IMR-90 (cell line): ENCODE measurements at regions not wholly inside any gene's neighbourhood (a gene's known extent, or its start where the extent isn't known, plus 50 kb on each side); places are given as distances from the start of the nearest gene placed in this dataset.

Experiments used
- ATAC-seq: fragments of 200-7000 bp; cut with Tn5 transposase; 2 replicates; pipeline ENCODE4 v1.9.1; 2020; ENCODE audit warnings: low read depth, mild to moderate bottlenecking, moderate library complexity
- BruUV-seq: library from RNA; stranded (reverse); fragments of 400-500 nt; replicated peaks from 2 replicates; lab custom pipeline; 2021; lab: Mats Ljungman, UMichigan
- CTCF ChIA-PET: fragments of 300-600 bp; formaldehyde crosslinking; extraction: SDS; loops from one replicate; lab custom pipeline; 2021; ENCODE audit warnings: antibody characterized with exemption; lab: Yijun Ruan, JAX
- POLR2A ChIA-PET: fragments of 300-600 bp; sonication (Branson Sonifier 250); formaldehyde crosslinking; loops from one replicate; lab custom pipeline; 2022; ENCODE audit warnings: antibody characterized with exemption; ENCODE audit not compliant: unreplicated experiment; lab: Charles Lee
- DNase-seq: peaks from one replicate; pipeline ENCODE4 v3.0.0; 2013
- H2AFZ ChIP-seq: replicated peaks from 2 replicates; pipeline ENCODE3; 2013; ENCODE audit warnings: low read length, mild to moderate bottlenecking; ENCODE audit not compliant: poor library complexity
- H2AK5ac ChIP-seq: 2 replicates; pipeline ENCODE4 v1.6.1; 2013; ENCODE audit warnings: low read depth, low read length, inconsistent platforms
- H2AK9ac ChIP-seq: replicated peaks from 2 replicates; pipeline ENCODE3; 2013; ENCODE audit warnings: mild to moderate bottlenecking, low read depth, low read length, moderate library complexity; ENCODE audit not compliant: poor library complexity
- H2BK120ac ChIP-seq: 2 replicates; pipeline ENCODE4 v1.6.1; 2013; ENCODE audit warnings: low read depth, low read length, inconsistent platforms
- H2BK15ac ChIP-seq: 3 replicates; pipeline ENCODE4 v1.6.1; 2013; ENCODE audit warnings: low read depth, low read length, inconsistent platforms
- H2BK20ac ChIP-seq: 2 replicates; pipeline ENCODE4 v1.6.1; 2013; ENCODE audit warnings: low read depth, mild to moderate bottlenecking, inconsistent platforms, low read length, moderate library complexity
- H2BK5ac ChIP-seq: 2 replicates; pipeline ENCODE4 v1.6.1; 2013; ENCODE audit warnings: mild to moderate bottlenecking, low read depth, low read length, inconsistent platforms; ENCODE audit not compliant: poor library complexity, severe bottlenecking
- H3K14ac ChIP-seq: replicated peaks from 2 replicates; pipeline ENCODE4 v1.6.1; 2013; ENCODE audit warnings: low read depth, low read length, inconsistent platforms
- H3K18ac ChIP-seq: 2 replicates; pipeline ENCODE4 v1.6.1; 2013; ENCODE audit warnings: low read depth, low read length, control low read depth
- H3K23ac ChIP-seq: 2 replicates; pipeline ENCODE4 v1.6.1; 2013; ENCODE audit warnings: low read depth, low read length, inconsistent platforms
- H3K27ac ChIP-seq: 2 replicates; pipeline ENCODE4 v1.5.1; 2013; ENCODE audit warnings: mild to moderate bottlenecking, control low read depth, low read length; ENCODE audit not compliant: insufficient read depth
- H3K27me3 ChIP-seq: 2 replicates; pipeline ENCODE4 v1.6.1; 2013; ENCODE audit warnings: low read length; ENCODE audit not compliant: control insufficient read depth, insufficient read depth
- H3K36me3 ChIP-seq: 2 replicates; pipeline ENCODE4 v1.6.1; 2013; ENCODE audit warnings: low read length, mixed read lengths; ENCODE audit not compliant: control insufficient read depth, insufficient read depth
- H3K4ac ChIP-seq: 2 replicates; pipeline ENCODE4 v1.6.1; 2013; ENCODE audit warnings: low read depth, low read length, inconsistent platforms
- H3K4me1 ChIP-seq: 2 replicates; pipeline ENCODE4 v1.6.1; 2013; ENCODE audit warnings: low read length, mixed read lengths; ENCODE audit not compliant: control insufficient read depth, insufficient read depth
- H3K4me2 ChIP-seq: 2 replicates; pipeline ENCODE4 v1.6.1; 2013; ENCODE audit warnings: low read depth, mild to moderate bottlenecking, control low read depth, low read length, moderate library complexity
- H3K4me3 ChIP-seq: 2 replicates; pipeline ENCODE4 v1.5.1; 2013; ENCODE audit warnings: low read depth, mild to moderate bottlenecking, control low read depth, low read length, moderate library complexity; ENCODE audit not compliant: insufficient read depth
- H3K56ac ChIP-seq: 2 replicates; pipeline ENCODE4 v1.6.1; 2013; ENCODE audit warnings: low read length, inconsistent platforms; ENCODE audit not compliant: insufficient read depth; ENCODE audit errors: extremely low read depth
- H3K79me1 ChIP-seq, 2 experiments: 2 replicates each; pipeline ENCODE4 v1.6.1; 2013; ENCODE audit warnings: low read length in 2 of 2, inconsistent platforms in 1 of 2, low read depth in 1 of 2
- H3K9ac ChIP-seq: 2 replicates; pipeline ENCODE4 v1.6.1; 2013; ENCODE audit warnings: low read depth, low read length, control low read depth
- H3K9me1 ChIP-seq: 2 replicates; pipeline ENCODE4 v1.6.1; 2013; ENCODE audit warnings: low read length, inconsistent platforms; ENCODE audit not compliant: insufficient read depth
- H3K9me3 ChIP-seq: 2 replicates; pipeline ENCODE4 v1.6.1; 2013; ENCODE audit warnings: low read length; ENCODE audit not compliant: control insufficient read depth, insufficient read depth
- H4K20me1 ChIP-seq: 2 replicates; pipeline ENCODE4 v1.6.1; 2013; ENCODE audit warnings: low read length, inconsistent platforms; ENCODE audit not compliant: insufficient read depth
- H4K5ac ChIP-seq: 2 replicates; pipeline ENCODE4 v1.6.1; 2013; ENCODE audit warnings: mild to moderate bottlenecking, low read depth, low read length, control low read depth
- H4K8ac ChIP-seq, 2 experiments: 2 replicates each; pipeline ENCODE4 v1.6.1; 2013; ENCODE audit warnings: low read depth in 2 of 2, low read length in 2 of 2, control low read depth in 1 of 2, inconsistent platforms in 1 of 2
- H4K91ac ChIP-seq: 2 replicates; pipeline ENCODE4 v1.6.1; 2013; ENCODE audit warnings: low read depth, low read length, inconsistent platforms; ENCODE audit not compliant: insufficient read depth
- CEBPB ChIP-seq: IDR thresholded peaks from 2 replicates; pipeline ENCODE4 v1.6.1; 2012; ENCODE audit warnings: low read depth, low read length, improper control_type of control experiment
- CHD1 ChIP-seq: IDR thresholded peaks from 2 replicates; pipeline ENCODE4 v1.6.1; 2012; ENCODE audit warnings: low read depth, low read length, improper control_type of control experiment
- FOS ChIP-seq: fragments of 150-350 bp; IDR thresholded peaks from 2 replicates; pipeline ENCODE4 v1.6.1; 2016; ENCODE audit warnings: low read depth, low read length
- MAFK ChIP-seq: IDR thresholded peaks from 2 replicates; pipeline ENCODE4 v1.6.1; 2012; ENCODE audit warnings: low read depth, low read length, improper control_type of control experiment
- MXI1 ChIP-seq: IDR thresholded peaks from 2 replicates; pipeline ENCODE4 v1.6.1; 2012; ENCODE audit warnings: low read depth, mild to moderate bottlenecking, low read length, moderate library complexity, borderline replicate concordance
- RCOR1 ChIP-seq: IDR thresholded peaks from 2 replicates; pipeline ENCODE4 v1.6.1; 2012; ENCODE audit warnings: mild to moderate bottlenecking, low read length, improper control_type of control experiment; ENCODE audit not compliant: insufficient replicate concordance
- WGBS, 2 experiments: methylation state at CpG; one replicate each; pipeline versions ENCODE4 v1.1.5 to v1.1.7; 2013; ENCODE audit warnings: missing lambda C conversion rate in 2 of 2; ENCODE audit not compliant: insufficient read length in 1 of 2; ENCODE audit errors: extremely low coverage in 2 of 2; 5-methylcytosine and 5-hydroxymethylcytosine counted together
- dilution Hi-C: fragments of 300-500 bp; cut with HindIII; formaldehyde crosslinking; loops from one replicate; pipeline ENCODE4 v1.14.3; 2018; ENCODE audit warnings: low sequenced_read_pairs; ENCODE audit not compliant: unreplicated experiment
- in situ Hi-C: fragments of 300-500 bp; cut with MboI; formaldehyde crosslinking; loops from 3 replicates; pipeline ENCODE4 v1.14.3; 2019; ENCODE audit warnings: low sequenced_read_pairs, inconsistent platforms, mixed read lengths
- intact Hi-C: fragments of 100-400 bp; cut with micrococcal nuclease; formaldehyde crosslinking; loops from 2 replicates; pipeline ENCODE4 v1.10.0; 2022
- TF ChIP-seq, protein P1 (sequence below): fragments of 150-350 bp; IDR thresholded peaks from 2 replicates; pipeline ENCODE4 v1.6.1; 2016; ENCODE audit warnings: low read depth, mild to moderate bottlenecking, low read length, moderate library complexity, borderline replicate concordance

DNA sequence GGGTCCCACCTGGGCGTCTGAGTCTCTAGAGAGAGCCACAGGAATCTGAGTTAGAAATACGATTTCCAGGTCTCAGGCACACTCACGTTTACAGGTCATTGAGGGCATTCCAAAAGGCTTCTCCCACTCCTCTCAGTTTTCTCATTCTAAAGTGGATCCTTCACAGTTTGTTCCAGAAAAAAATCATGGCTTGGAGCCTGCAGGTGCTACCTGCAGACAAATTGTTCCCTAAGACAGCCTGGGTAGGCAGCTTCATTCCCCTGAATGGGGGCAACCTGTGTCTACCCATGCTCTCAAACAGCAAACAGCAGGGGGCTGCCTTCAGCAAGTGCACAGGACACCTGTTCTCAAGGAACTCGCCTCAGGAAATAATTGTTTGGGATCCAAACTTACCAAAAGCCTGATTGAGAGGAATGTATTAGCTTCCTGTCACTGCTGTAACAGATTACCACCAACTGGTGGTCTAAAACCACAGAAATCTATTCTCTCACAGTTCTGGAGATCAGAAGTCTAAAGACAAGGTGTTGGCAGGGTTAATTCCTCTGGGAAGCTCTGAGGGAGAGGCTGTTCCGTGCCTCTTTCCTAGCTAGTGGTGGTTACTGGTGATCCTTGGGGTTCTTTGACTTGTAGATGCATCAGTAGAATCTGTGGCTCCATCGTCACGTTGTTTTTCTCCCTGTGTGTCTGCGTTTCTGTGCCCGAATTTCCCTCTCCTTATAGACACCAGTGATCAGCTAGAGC is 117.2 kb downstream of the RAB11FIP2 start:
- H3K9ac ChIP-seq = no peak overlapping the region
- WGBS, 2 experiments = 10% methylated on average over 3 of the region's 9 CpGs; no CpG with 5 or more reads in 1 of the 2 experiments
- CTCF ChIA-PET = interaction anchor here (0.6 kb wide), 1 partner anchor 14 kb away, joined by 3 read pairs; no protein-coding TSS in a partner anchor
- H2BK15ac ChIP-seq = no peak overlapping the region
- no peaks in the 10 kb centered on the region for H4K20me1 ChIP-seq
- H4K91ac ChIP-seq = no peak overlapping the region
- H2BK5ac ChIP-seq = no peak overlapping the region
- H3K14ac ChIP-seq = no peak overlapping the region
- no peak overlapping the region for H2AK9ac ChIP-seq
- no peak overlapping the region for H3K23ac ChIP-seq
- ATAC-seq = no peak
- H3K27ac ChIP-seq = no peak overlapping the region
- no peak overlapping the region for H3K4me2 ChIP-seq
- H3K4ac ChIP-seq = no peak overlapping the region
- H3K4me1 ChIP-seq = no peaks in the 10 kb centered on the region
- TF ChIP-seq MXI1 (no peak), FOS (no peak), RCOR1 (no peak), CHD1 (no peak), CEBPB (no peak), MAFK (no peak)
- TF ChIP-seq, protein P1, sequence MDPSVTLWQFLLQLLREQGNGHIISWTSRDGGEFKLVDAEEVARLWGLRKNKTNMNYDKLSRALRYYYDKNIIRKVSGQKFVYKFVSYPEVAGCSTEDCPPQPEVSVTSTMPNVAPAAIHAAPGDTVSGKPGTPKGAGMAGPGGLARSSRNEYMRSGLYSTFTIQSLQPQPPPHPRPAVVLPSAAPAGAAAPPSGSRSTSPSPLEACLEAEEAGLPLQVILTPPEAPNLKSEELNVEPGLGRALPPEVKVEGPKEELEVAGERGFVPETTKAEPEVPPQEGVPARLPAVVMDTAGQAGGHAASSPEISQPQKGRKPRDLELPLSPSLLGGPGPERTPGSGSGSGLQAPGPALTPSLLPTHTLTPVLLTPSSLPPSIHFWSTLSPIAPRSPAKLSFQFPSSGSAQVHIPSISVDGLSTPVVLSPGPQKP = no peak
- H2AFZ ChIP-seq = no peak overlapping the region
- no TSS peak for BruUV-seq
- H2BK120ac ChIP-seq = no peak overlapping the region
- no peak overlapping the region for H2AK5ac ChIP-seq
- no peak overlapping the region for H3K18ac ChIP-seq
- no peak overlapping the region for H3K4me3 ChIP-seq
- H4K5ac ChIP-seq = no peak overlapping the region
- H4K8ac ChIP-seq = no peak overlapping the region
- intact Hi-C loops = no loop called here
- H2BK20ac ChIP-seq = no peak overlapping the region
- no peaks in the 10 kb centered on the region for H3K36me3 ChIP-seq
- H3K27me3 ChIP-seq = no peaks in the 10 kb centered on the region
- dilution Hi-C loops = no loop called here
- H3K79me1 ChIP-seq = no peaks in the 10 kb centered on the region
- in situ Hi-C loops = no loop called here
- POLR2A ChIA-PET = no interaction called here
- peaks cover 2% of the 10 kb centered on the region; the same call in 1 of the 2 replicates for H3K9me3 ChIP-seq
- no peak overlapping the region for H3K56ac ChIP-seq
- no peaks in the 10 kb centered on the region for H3K9me1 ChIP-seq
- no peak for DNase-seq
